Parathyroid adenoma (tissue), 2 donors: ENCODE measurements at regions not wholly inside any gene's neighbourhood (a gene's known extent, or its start where the extent isn't known, plus 50 kb on each side); places are given as distances from the start of the nearest gene placed in this dataset.

ENCODE experiments used
- H2AFZ ChIP-seq: fragments of 300-600 bp; sonication (generic); one replicate; pipeline ENCODE4 v1.7.0; 2017; ENCODE audit warnings: antibody characterized with exemption, mild to moderate bottlenecking
- H3K27ac ChIP-seq: fragments of 300-600 bp; sonication (generic); one replicate; pipeline ENCODE4 v1.7.0; 2017
- H3K27me3 ChIP-seq: fragments of 300-600 bp; sonication (generic); one replicate; pipeline ENCODE4 v1.7.0; 2017; ENCODE audit warnings: low read length; ENCODE audit not compliant: control insufficient read depth, insufficient read depth
- H3K36me3 ChIP-seq: fragments of 300-600 bp; sonication (generic); one replicate; pipeline ENCODE4 v1.7.0; 2017; ENCODE audit warnings: low read length; ENCODE audit not compliant: control insufficient read depth, insufficient read depth
- H3K4me1 ChIP-seq: fragments of 300-600 bp; sonication (generic); one replicate; pipeline ENCODE4 v1.7.0; 2017; ENCODE audit warnings: control low read depth
- H3K4me2 ChIP-seq: fragments of 300-600 bp; sonication (generic); one replicate; pipeline ENCODE4 v1.7.0; 2017; ENCODE audit warnings: low read length
- H3K4me3 ChIP-seq: fragments of 300-600 bp; sonication (generic); one replicate; pipeline ENCODE4 v1.7.0; 2017; ENCODE audit warnings: low read depth, low read length
- H3K79me2 ChIP-seq: fragments of 300-600 bp; sonication (generic); one replicate; pipeline ENCODE4 v1.7.0; 2017; ENCODE audit warnings: control low read depth
- H3K9ac ChIP-seq: fragments of 300-600 bp; sonication (generic); one replicate; pipeline ENCODE4 v1.7.0; 2017; ENCODE audit warnings: mild to moderate bottlenecking
- H3K9me3 ChIP-seq: fragments of 300-600 bp; sonication (generic); one replicate; pipeline ENCODE4 v1.7.0; 2017; ENCODE audit warnings: low read length; ENCODE audit not compliant: control insufficient read depth
- TF ChIP-seq, protein P1 (sequence below): fragments of 300-600 bp; sonication (generic); IDR thresholded peaks from one replicate; pipeline ENCODE4 v1.7.0; 2017; ENCODE audit warnings: antibody characterized with exemption, mild to moderate bottlenecking
- donor health status: primary hyperparathyroidism.

DNA sequence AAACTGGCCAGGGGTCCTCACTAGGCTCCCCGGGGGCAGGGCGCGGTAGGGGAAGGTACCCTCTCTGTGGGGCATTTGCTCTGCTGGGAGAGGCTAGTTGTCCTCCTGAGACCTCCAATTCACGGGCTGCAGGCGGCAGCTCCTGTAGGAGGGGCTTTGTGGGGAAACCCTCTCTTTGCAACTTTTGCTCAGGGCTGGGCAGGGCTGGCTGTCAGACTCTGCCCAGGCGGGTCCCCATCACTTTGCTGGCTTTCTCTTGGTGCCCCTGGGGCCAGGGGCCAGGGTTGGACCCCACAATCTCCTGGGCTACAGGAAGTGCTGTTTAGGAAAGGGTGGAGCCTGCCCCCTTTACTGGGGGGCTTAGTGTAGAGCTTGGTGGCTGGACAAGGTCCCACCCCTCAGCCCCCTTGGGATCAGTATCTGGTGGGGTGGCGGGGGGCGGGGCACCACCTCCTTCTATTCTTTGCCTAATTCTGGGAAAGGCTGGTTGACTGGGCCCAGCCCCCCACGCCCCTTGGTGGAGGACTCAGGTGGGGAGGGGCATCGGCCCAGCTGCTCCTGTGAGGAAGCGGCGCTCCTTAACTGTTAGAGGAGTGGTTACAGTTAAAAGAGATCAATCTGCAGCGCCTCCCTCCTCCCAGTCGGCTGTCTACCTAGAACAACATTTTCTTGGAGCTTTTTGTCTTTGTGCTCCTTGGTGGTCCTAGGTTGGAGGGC, 918.7 kb downstream of the AACS start:
- H3K4me3 ChIP-seq: no peak overlapping the region
- no peak overlapping the region for H3K27ac ChIP-seq
- no peaks in the 10 kb centered on the region for H3K79me2 ChIP-seq

DNA sequence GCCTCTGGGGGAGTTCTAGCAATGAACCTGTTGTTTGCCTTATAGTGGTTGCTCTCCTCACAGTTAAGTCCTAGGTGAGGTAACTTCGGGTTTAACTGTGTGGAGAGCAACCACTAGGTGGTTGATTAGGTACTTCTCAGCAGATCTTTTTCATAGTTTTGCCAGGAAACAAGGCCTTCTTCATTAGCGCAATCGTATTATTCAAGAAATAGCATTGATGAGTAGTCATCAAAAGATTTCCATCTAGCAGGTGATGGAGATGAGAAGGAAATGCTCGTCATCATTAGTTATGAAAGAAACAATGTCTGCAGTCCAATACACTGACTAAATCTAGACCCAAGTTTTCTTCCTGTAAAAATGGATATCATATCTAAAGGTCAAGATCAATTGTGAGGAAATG, 923.3 kb downstream of the AACS start:
- Histone ChIP-seq H3K79me2 (no peaks in the 10 kb centered on the region), H3K9ac (no peak overlapping the region), H3K36me3 (no peaks in the 10 kb centered on the region), H2AFZ (no peak overlapping the region), H3K4me3 (no peak overlapping the region), H3K27ac (no peak overlapping the region), H3K4me1 (no peaks in the 10 kb centered on the region), H3K27me3 (no peaks in the 10 kb centered on the region), H3K9me3 (no peaks in the 10 kb centered on the region), H3K4me2 (no peak overlapping the region)
- TF ChIP-seq, protein P1, sequence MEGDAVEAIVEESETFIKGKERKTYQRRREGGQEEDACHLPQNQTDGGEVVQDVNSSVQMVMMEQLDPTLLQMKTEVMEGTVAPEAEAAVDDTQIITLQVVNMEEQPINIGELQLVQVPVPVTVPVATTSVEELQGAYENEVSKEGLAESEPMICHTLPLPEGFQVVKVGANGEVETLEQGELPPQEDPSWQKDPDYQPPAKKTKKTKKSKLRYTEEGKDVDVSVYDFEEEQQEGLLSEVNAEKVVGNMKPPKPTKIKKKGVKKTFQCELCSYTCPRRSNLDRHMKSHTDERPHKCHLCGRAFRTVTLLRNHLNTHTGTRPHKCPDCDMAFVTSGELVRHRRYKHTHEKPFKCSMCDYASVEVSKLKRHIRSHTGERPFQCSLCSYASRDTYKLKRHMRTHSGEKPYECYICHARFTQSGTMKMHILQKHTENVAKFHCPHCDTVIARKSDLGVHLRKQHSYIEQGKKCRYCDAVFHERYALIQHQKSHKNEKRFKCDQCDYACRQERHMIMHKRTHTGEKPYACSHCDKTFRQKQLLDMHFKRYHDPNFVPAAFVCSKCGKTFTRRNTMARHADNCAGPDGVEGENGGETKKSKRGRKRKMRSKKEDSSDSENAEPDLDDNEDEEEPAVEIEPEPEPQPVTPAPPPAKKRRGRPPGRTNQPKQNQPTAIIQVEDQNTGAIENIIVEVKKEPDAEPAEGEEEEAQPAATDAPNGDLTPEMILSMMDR: no peak

More for the DNA sequence above, 918.7 kb downstream of the AACS start:
- Histone ChIP-seq H3K27me3 (no peaks in the 10 kb centered on the region), H3K4me2 (peak overlapping the region; percentile 2), H3K4me1 (no peaks in the 10 kb centered on the region), H2AFZ (no peak overlapping the region), H3K9ac (no peak overlapping the region), H3K9me3 (no peaks in the 10 kb centered on the region), H3K36me3 (no peaks in the 10 kb centered on the region)
- TF ChIP-seq, protein P1: no peak

DNA sequence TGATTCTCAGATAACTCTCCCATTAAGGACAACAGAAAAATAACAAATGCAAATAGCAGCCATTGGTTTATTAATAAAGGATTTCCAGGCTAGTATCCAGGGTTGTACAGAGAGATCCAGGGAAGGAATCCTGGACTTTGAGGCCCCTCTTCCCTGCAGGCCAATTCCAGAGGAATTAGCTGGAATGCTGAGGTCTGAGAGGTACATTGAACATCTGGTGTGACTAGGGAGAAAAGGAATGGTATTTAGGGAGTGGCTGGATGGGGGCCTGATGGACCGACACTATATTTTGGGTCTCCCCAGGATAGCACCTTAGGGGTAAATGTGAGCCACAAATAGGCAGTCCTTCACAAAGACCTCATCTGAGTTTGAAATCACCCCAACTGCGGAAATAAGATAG, 924.5 kb downstream of the AACS start:
- no peaks in the 10 kb centered on the region for H3K9me3 ChIP-seq
- no peaks in the 10 kb centered on the region for H3K79me2 ChIP-seq
- H3K4me3 ChIP-seq: no peak overlapping the region
- no peaks in the 10 kb centered on the region for H3K4me1 ChIP-seq
- TF ChIP-seq, protein P1: no peak
- H3K4me2 ChIP-seq: no peak overlapping the region
- H3K9ac ChIP-seq: no peak overlapping the region
- no peak overlapping the region for H2AFZ ChIP-seq
- H3K36me3 ChIP-seq: no peaks in the 10 kb centered on the region
- H3K27me3 ChIP-seq: no peaks in the 10 kb centered on the region
- no peak overlapping the region for H3K27ac ChIP-seq

DNA sequence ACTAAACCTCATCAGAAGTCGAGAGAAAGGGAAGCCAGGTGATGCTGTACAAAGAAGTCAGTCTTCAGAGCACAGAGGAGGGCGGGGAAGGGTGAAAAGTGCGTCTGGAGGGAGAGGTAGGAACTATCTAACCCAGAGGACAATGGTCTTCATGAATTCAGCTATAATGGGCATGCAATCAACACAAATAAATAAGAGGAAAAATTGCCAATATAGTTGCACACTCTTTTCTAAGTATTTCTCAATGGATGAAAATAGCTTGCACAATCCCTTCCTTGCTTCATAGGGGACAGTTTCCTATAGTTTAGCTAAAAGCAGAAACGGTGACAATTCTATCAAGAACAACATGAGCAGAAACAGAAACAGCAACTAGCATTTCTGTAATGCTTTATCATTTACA, 931.2 kb downstream of the AACS start:
- Histone ChIP-seq H3K9ac (no peak overlapping the region), H3K79me2 (no peaks in the 10 kb centered on the region), H3K27ac (no peak overlapping the region), H3K27me3 (no peaks in the 10 kb centered on the region), H3K4me3 (no peak overlapping the region), H3K4me2 (no peak overlapping the region), H2AFZ (no peak overlapping the region), H3K36me3 (no peaks in the 10 kb centered on the region), H3K9me3 (no peaks in the 10 kb centered on the region), H3K4me1 (no peaks in the 10 kb centered on the region)
- TF ChIP-seq, protein P1: no peak

DNA sequence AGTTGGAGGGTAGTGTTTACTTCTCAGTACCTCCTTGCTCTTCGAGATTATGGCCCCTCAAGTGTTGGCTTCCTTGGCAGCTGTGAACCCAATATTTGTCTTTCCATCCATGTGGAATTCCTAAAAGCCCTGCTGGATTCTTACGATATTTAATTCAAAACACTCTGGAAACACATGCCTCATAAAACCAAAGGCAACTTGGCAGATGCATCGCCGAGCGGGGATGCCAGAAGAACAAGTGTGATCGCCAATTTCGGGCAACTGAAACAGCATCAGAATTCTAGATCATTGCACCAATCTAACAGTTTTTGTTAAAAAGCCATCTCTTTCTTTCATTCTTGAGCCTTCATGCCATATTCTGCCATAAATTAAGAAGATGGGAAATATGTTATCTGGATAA, 934.4 kb downstream of the AACS start:
- Histone ChIP-seq H3K27me3 (no peaks in the 10 kb centered on the region), H2AFZ (no peak overlapping the region), H3K27ac (no peak overlapping the region), H3K36me3 (no peaks in the 10 kb centered on the region), H3K9ac (no peak overlapping the region), H3K4me3 (no peak overlapping the region), H3K9me3 (no peaks in the 10 kb centered on the region), H3K4me2 (no peak overlapping the region), H3K79me2 (no peaks in the 10 kb centered on the region), H3K4me1 (no peaks in the 10 kb centered on the region)
- TF ChIP-seq, protein P1: no peak
